NCI-H446 treated with DMSO at 0.1 percent for 48 hours (cell line): ENCODE measurements at regions not wholly inside any gene's neighbourhood (a gene's known extent, or its start where the extent isn't known, plus 50 kb on each side); places are given as distances from the start of the nearest gene placed in this dataset.

Experiments
- DNase-seq: peaks from one replicate; lab custom pipeline; 2025; lab: John Stamatoyannopoulos, UW

DNA sequence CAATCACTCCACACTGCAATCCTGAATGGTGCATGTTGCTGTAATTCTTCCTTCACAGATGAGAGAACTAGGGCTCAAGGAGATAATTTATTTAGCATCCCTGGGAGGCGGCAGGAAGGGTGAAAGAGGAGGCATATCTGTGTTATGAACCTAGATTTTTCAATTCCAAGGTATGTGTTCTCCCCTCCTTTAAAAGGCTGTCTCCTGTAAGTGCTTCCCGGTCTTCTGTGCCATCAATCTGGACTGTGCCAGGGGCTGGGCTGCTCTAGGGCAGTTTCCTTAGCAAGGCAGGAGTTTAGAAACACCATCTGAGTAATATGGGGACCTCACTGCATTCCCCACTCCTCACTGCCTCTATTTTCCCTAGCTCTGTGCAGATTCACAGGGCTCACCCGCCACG is 185.0 kb downstream of the RFC3 start:
- no peak for DNase-seq

DNA sequence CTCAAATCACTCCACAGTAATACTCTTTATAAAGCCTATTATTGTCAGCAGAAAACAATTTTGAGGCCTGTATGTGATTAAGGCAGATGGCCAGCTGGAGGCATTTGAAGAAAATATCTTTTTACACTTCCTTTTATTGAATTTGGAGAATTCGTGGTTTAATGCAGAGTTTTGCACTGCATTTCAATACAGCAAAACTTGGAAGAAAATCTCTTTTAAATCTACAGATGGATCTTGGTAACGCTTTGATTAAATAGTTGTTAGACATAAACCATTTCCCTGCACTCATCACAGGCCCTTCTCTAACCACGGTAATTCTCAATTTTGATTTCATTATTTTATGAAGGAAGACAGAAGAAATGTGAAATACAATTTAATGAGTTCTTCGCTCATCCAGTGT is 185.7 kb downstream of the RFC3 start:
- no peak for DNase-seq

DNA sequence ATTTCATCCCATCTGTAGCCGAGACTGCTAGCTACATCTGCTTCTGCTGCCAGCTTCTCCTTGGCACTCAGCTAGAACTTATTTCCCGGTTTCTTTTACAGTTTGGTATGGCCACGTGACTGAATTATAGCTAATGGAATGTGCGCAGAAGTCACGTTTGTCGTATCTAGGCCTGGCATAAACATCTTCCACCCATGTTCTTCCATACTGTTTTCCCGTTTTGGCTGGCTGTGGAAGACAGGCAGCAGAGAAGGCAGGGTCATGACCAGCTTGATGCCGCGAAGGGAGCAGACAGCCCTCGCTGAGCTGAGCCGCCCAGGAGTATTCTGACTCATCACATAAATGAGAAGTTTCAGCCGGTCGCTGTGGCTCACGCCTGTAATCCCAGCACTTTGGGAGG is 186.7 kb downstream of the RFC3 start:
- DNase-seq, result no peak

DNA sequence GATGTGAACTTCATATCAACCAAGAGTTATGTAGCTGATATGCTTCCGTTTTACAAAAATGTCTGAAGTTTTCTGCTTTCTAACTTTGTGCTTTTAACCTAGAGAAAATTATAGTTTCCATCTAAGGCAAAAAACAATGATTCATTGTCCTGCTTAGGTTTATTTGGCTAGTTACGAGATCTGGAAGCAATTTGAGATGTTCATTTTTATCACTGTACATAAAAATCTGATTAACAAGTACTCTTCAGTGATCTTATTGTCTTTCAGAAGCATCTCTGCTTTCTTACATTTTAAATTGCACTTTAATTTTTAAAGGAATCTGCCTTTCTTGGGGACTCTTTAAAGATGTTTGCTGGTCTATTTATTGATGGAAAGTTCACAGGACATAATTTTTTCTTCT is 188.1 kb downstream of the RFC3 start:
- DNase-seq, result no peak

DNA sequence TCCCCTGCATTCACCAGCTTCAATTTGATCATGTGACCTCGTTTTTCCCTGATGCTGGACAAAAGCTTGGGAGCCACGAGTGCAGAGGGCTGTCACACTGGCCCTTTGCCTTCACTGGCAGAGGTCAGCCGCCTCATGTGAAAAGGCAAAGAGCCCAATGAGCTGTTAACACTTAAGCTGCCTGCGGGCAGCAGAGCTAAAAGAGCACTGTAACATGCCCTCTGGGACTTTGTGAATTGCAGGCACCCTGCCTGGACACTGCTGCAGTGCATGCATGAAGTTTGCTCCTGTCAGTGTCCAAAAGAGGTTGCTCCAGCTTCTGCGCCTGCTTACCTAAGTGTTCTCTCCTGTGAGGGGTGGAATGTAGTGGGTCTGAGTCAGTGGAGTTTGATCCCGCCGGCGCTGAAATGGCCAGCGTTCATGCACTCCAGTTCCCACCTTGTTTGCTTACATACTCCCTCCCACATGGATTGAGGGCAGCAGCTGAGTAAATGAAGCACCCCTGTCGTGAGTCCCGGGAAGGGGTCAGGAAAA is 193.7 kb downstream of the RFC3 start:
- no peak for DNase-seq

DNA sequence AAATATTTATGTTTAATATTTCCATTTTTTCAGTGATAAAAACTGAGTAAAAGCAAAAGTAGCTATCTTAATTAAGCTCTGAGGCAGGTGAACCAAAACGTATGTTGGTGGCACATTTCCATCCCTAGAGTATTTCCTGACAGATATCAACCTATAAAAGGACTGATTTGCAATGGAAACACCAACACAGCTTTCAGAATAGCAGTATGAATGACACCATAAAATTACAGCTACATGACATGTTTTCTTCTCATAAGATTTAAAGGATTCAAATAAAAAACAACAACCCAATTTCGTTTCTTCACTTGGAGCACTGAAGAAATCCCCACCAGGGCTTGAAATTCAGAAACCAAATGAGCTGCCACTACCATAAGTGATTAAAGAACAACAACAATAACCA is 194.4 kb downstream of the RFC3 start:
- no peak for DNase-seq

DNA sequence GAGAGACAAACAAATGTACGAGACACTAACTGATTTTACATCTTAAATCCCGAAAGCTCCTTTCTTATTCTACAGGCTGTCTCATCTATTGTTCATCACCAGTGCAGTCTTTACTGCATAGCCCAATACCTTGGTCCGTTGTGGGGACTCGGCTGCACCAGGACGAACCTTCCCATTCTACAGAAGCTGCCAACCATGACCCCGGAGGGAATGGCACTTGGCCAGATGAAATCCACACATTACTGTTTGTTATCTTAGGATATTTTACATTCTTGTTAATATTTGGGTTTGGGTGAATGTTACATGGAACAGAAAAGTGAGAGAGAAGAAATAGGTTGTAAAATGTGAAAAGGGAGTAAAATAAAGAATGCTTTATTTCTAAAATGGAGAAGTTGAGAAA is 195.1 kb downstream of the RFC3 start:
- DNase-seq, result no peak

DNA sequence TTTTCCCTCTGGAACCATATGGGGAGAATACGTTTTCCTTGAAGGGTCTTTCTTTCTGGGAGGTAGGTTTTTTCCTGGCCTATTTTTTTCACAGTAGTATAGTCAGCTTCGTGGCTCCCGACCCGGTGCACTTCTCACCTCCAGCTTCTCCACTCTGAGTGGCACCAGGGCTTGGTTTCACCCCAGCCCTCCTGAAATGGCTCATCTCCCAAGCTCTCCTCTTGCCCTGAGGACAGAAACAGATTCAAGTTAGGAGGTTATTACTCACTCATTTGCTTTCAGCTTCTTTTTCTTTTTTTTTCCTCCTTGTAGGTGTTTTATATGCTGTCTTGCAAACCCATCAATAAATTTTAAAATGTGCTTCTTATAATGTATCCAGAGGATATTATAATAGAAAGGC is 199.3 kb downstream of the RFC3 start:
- no peak for DNase-seq

DNA sequence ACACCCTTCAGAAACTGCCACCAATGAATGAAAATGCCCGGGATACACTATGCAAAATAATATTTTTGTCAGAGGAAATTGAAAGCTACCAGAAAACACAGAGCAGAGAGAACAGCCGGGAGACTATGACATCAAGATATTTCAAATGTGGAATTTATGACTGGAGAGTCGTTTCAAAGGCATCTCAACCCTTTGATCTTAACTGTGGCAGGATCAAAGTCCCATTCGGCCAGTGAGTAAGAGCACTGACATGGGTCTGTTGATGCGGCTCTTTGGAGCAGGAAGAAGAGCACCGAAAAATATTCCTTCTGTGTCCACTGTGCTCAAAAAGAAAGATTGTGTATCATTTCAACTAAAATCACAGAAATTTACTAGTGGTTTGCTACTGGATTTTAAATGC is 201.9 kb downstream of the RFC3 start:
- no peak for DNase-seq

DNA sequence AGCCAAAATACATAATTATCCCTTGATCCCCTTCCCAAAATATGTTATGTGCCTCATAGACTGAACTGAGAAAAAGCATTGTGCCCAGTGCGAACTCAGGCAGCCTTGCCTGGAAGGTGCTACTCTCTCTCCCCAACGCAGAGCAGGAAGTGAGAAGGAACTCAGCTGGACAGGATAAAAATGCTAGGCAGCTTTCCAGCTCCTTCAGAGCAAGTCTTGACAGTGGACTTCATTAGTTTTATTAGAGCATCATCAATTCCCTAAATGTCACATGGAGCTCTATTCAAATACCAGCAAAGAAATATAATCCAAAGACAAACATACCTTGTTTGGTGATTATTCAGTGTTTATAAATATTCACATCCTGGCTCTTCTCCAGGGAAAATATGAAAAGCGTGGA is 202.4 kb downstream of the RFC3 start:
- DNase-seq, result no peak

DNA sequence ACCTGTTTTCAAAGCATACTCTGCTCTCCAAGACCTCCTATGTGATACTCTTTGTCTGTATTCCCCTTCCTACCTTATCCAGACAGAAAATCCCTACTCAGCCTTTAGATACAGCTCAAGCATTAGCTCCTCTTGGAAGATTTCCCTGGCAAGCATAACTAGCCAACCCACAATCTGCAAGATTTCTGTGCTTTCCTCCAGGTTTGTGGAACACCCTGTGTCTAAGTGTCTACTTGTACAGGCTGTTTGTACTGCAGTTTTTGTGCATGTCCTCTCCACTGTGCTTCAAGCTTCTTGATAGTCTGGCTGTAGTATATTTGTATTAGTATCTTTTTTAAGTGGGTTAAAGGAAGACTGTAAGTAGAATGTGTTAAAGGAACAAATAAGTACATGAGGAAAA is 203.7 kb downstream of the RFC3 start:
- DNase-seq, result no peak

DNA sequence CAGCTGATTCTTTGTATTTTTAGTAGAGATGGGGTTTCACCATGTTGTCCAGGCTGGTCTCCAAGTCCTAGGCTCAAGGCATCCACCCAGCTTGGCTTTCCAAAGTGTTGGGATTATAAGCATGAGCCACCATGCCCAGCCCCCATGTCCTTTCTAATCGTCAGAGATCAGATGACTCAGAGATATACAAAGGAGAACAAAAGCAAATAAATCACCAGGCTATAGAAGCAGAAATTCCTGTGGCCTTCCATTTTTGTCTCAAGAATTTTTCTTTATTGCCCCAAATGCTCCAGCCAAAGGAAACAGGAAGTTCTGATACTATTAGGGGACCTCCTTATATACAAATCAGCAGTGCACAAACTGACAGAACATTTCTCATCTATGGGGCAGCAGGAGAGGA is 207.8 kb downstream of the RFC3 start:
- DNase-seq, result no peak

DNA sequence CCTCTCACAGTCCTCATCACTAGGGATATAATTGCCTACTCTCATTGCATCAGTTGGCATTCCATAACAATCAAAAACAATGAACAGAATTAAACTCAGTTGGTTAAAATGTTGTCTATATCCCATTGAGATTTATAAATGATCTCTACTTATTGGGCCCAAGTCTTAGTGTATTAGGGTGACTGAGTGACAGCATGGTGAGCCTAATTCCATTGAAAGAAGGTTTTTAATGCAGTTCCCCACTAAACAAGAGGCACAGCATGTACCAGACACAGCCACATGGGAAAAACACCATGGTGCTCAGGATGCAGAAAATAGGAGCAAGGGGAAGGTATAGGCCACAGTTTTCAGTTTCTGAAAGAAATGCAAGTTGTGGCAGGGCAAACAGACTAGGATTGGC is 208.4 kb downstream of the RFC3 start:
- DNase-seq, result no peak

DNA sequence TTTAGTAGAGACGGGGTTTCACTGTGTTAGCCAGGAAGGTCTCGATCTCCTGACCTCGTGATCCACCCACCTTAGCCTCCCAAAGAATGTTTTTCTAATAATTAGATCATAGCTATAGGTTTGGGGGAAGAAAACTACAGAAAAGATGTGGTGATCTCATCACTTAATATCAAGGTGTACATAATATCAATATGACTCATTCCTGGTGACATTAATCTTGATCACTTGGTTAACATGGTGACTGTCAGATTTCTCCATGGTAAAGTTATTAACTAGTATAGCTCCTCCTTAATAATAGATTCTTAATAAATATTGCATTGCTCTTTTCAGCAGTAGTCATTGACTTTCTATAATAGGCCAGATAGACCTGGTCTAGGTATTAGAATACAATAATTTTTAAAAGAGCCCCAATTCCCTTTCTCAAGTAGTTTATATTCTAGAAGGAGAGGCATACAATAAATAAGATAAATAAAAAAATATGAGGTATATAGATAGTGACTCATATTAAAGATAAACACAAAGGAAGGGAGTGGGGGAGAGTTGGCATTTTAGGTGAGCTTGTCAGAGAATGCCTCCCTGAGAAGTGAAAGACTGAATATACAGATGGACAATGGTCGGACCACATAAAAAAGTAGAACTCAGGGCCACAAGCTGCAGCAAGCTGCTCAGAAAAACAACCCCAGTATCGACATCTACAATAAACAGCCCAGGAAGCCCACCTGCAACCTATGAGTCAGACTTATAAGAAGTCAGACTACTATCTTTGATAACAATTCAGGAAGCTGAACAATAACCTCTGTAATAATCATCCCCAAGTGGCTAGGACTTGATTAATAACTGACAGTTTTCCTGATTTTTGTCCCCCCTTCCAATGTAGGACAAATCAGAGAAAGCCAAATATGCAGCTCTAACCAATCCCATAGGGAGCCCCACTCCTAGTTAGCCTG is 210.8 kb downstream of the RFC3 start:
- no peak for DNase-seq

DNA sequence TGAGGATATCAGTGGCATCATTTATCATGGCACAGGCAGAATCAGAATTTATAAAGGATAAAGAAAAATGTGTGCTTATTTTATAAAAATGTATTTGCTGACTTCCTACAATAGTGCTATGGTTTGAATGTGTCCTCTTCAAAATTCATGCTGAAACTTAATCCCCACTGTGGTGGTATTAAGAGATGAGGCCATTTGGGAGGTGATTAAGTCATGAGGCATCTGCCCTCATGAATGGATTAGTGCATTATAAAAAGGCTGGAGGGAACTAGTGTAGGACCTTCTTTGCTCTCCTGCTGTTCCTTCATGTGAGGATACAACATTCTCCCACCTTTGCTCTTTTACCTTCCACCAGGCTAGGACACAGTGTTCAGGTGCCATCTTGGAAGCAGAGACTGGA is 212.8 kb downstream of the RFC3 start:
- DNase-seq, result no peak

DNA sequence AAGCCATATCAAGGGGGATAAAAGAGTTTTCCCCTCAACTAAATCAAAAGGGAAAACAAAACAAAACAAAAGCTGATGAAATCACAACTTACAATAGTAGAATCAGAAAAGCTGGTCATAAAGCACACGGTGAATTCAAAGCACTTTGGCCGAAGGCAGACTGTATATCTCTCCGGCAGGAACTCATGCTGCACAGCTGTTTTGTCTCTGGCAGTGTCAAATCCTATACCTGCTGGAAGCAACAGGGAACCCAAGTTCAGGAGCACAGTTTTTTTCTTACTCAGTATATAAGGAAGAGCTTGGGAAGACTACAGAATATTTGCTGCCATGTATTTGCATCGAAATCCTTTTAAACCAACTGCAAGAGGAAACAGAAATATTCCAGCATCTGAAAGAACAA is 213.7 kb downstream of the RFC3 start:
- no peak for DNase-seq

DNA sequence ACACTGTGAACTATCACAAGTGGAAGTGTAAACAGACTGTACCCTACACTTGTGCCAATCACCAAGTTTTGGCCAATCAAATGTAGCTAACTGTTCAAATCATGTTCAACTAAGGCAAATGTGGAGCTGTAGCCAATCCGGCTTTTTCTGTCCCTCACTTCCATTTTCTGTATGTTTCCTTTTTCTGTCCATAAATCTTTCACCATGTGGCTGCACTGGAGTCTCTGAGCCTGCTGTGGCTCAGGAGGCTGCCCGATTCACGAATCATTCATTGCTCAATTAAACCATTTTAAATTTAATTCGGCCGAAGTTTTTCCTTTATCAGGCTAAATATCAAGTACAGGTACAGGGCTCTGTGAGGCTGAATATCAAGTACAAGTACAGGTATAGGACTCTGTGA is 216.5 kb downstream of the RFC3 start:
- no peak for DNase-seq

DNA sequence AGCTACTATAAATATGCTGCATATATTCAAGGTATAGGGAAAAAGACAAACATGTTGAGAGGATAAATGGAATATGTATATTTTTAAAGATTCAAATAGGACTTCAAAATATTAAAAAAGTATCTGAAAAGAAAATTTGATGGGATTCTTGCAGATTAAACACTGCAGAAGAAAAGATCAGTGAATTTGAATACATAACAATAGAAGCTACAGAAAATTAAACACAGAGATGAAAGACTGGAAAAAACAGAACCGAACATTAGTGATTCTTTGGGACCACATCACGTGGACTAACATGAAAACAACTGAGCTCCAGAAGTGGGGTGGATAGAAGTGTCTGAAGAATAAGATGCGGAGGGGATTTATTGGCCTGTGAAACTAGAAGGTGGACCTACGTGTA is 217.2 kb downstream of the RFC3 start:
- DNase-seq, result no peak

DNA sequence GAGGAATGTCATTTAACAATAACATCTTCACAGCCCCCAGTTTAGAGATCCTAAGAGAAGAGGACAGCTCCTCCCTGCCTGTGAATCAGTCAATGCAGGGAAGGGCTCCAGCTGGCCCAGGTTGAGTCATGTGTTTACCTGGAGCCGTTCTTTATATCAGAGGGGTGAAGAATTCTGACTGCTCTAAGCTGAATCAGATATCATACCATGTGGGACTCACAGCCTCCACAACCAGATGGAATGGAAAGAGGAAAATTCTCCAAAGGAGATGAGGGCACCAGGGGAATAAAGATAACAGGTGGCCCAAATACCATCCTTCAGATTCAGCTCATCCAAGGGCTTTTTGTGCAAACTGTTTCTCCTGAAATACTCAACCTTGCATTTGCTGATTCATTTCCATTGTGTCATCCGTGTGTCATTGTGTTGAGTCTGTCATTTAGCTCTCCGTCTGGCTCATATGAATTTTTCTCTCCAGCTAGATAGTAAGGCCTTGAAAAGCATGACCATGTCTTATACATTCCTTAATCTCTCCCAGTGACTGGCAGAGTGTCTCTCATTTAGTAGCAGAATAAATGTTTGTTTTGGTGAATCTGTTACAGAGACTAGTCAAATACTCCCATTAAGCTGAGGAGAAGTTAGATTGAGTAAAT is 217.9 kb downstream of the RFC3 start:
- no peak for DNase-seq

DNA sequence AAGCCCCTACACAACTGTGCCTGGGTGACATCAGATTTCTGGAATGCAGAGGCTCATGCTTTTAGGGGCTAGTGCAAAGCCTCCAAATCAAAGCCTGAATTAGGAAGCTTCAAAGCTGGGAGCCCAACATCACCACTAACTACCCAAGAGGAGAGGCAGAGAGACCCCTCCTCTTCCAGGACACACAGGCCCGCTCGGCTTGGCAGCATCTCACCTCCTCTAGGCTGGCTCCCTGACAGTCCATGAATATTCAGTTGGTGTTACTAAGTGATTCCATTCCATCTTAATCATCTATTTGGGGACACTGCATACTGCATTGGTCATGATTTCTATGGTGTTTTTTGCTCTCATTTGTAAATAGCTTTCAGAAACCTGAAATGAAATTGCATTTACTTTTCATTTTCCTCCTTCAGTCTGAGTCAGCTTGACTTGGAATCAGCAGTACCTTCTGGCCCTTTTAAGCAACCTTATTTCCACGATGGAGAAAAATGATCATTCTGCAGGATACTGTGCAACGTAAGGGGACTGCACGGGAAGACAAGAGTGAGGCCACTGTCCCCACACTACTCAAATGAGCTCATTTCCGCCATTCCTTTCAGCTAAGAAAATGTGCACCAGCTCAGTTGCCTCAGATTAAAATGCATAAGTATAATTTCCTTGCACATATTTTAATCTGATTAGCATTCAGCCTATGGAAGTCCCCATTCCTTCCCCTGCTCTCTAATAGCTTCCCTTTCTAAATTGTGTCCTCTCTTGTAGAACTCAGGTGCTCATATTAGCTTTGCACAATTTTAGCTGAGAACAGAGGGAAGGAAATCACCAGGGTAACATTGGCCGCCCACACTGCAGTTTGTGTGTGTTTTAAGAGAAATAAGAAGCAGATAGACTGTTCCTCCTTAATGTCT is 219.9 kb downstream of the RFC3 start:
- no peak for DNase-seq

DNA sequence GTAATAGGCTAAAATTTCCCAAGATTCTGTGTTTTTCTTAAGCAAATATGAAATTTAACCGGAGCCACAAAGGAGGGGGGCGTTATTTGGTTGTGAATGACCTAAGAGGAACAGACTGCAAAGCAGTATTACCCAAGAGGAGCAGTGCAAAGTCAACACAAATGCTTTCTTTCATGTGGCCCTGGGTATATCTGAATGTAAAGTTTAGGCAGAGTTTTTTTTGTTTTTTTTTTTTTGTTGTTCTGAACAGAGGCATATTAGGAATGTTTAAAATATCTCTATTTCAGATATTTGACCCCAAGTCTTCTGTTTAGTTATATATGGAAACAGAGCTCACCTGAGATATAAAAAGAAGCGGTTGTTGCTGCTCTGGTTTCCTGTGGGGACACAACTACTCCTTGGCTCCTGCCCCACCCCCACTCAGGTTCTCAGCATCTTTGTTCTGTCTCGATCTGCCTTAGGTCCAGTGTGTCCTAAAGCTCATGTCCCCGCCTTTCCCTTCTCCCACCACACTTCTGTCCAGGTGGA is 220.7 kb downstream of the RFC3 start:
- DNase-seq, result no peak

DNA sequence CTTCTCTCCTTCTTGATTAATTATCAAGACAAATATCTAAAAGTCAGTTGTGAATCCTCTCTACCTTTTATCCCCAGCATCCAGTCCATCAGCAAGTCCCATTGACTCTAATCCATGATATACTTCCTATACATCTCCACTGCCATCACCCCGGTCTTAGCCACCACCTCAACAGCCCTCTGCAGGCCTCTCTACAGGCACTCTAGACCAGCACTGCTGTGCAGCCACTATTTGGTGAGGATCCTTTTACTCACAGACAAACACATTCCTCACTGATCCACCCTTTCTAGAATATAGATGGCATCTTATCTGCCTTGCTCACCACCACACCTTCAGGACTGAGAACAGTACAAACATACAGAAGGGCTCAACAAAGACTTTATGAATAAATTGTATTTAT is 221.7 kb downstream of the RFC3 start:
- DNase-seq, result no peak
